ENCODE measurements at regions not wholly inside any gene's neighbourhood (a gene's known extent, or its start where the extent isn't known, plus 50 kb on each side); places are given as distances from the start of the nearest gene placed in this dataset.
A peak's percentile ranks its signal among the peaks of the same experiment; 100 is the strongest.

DNA sequence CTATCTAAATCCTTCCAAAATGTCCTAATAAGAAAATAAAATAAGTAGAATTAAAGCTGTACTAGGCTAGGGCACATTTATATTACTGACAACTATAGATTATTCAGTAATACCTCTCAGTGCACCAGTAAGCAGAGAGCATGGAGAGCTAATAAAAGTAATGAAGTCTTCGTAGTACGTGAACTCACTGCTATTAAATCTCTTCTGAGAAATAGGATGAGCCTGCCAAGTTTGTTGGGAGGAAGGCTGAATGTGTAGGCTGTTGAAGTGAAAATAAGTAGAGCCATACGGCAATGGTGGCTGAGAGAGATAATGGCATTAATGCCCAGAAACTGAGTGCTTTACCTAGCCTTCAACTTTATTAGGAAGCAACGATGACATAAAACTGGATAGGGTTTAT, 73.9 kb upstream of the NR5A2 start:
- no peak for DNase-seq

- DNase-seq: peak; percentile 37
Measured at GRCh38 chr1:199954699-199955098, 72.8 kb upstream of the NR5A2 start.

DNA sequence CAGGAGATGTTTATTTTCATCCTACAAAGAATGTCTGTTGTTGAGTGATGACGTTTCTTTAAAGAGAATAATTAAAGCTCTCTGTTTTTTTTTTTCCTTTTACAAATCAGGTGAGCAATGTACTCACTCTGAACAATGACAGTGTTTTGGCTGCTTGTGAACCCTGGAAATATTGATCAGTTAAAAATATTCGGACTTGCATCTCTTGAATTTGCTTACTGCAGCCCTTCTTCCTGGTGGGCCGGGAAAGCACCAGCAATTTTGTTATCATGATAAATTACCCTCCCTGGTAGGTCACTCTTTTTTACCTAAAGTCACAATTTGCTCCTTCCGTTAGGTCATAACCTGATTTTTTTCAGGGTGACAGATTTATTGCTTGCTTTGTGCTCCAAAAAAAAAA, 72.3 kb upstream of the NR5A2 start:
- DNase-seq: no peak

- DNase-seq: no peak
Measured at GRCh38 chr1:199956005-199956404, 71.5 kb upstream of the NR5A2 start.

GRCh38 chr1:199959033-199959774, 68.3 kb upstream of the NR5A2 start:
- no peak for DNase-seq

GRCh38 chr1:199959775-199960110, 67.8 kb upstream of the NR5A2 start:
- no peak for DNase-seq

DNA sequence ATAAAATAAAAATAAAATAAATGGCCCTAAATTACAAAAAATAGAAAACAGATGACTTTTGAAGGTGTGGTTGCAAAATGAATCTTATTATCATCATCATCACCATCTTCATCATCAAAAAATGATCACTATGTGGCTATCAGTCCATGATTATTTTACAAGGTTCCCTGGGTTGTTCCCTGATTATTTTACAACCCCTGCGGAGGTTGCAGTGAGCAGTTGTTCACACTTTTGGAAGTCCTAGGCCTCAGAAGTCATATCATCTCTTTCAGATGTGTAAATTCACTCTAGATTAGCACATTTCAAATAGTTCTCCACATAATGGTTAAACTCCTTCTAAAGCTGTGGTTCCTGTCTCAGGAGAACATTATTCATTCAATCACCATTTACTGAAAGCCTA, 57.4 kb upstream of the NR5A2 start:
- DNase-seq: no peak

- DNase-seq: no peak
Measured at GRCh38 chr1:199976496-199977144, 50.9 kb upstream of the NR5A2 start.

All from hematopoietic multipotent progenitor cell treated with erythropoietin and hydrocortisone succinate and interleukin-3 and kit ligand, for 4 days (in vitro differentiated cells).